Effector memory CD8-positive, alpha-beta T cell (primary cell): ENCODE measurements at regions not wholly inside any gene's neighbourhood (a gene's known extent, or its start where the extent isn't known, plus 50 kb on each side); places are given as distances from the start of the nearest gene placed in this dataset.

Experiments
- ATAC-seq: fragments of 150-1000 bp; cut with Tn5 transposase; replicated peaks from 2 replicates; pipeline ENCODE4 v1.10.0; 2021; ENCODE audit warnings: mild to moderate bottlenecking, moderate library complexity
- DNase-seq, 3 experiments: peaks; one replicate each; pipeline ENCODE4 v3.0.0; 2021
- H3K27ac Mint-ChIP-seq, 2 donors: one replicate each; pipeline ENCODE4 v1.8.0; 2022; ENCODE audit warnings: mild to moderate bottlenecking in 2 of 2, mixed read lengths in 2 of 2, moderate library complexity in 2 of 2
- H3K27me3 Mint-ChIP-seq, 2 donors: one replicate each; pipeline ENCODE4 v1.8.0; 2022; ENCODE audit warnings: mixed read lengths in 2 of 2
- H3K36me3 Mint-ChIP-seq: one replicate; pipeline ENCODE4 v1.8.0; 2022; ENCODE audit warnings: mild to moderate bottlenecking, moderate library complexity, mixed read lengths; ENCODE audit not compliant: insufficient read depth
- H3K4me1 Mint-ChIP-seq, 2 donors: one replicate each; pipeline ENCODE4 v1.8.0; 2022; ENCODE audit warnings: low read depth in 2 of 2, mixed read lengths in 2 of 2
- H3K4me3 Mint-ChIP-seq, 2 donors: one replicate each; pipeline ENCODE4 v1.8.0; 2022; ENCODE audit warnings: mild to moderate bottlenecking in 2 of 2, mixed read lengths in 2 of 2, moderate library complexity in 2 of 2
- H3K9me3 Mint-ChIP-seq, 2 donors: one replicate each; pipeline ENCODE4 v1.8.0; 2022; ENCODE audit warnings: mixed read lengths in 2 of 2

DNA sequence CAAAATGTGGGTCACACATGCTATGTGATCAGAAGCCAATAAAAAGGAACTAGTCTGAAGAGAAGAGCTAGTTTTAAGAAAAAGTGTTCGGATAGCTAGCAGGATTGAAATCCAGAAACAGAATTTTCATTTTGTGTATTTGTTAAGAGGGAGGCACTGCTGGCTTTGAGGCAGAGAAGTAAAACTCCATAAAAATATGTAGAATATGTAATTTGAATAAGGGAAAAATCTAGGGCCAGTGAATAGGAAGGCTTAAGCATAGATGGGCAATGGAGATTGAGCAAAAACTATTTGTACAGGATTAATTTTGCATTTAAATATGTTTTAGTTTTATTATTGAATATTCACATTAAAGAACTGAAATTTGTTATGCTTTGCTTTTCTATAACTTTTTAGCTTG is 399.9 kb upstream of the PITX2 start:
- no peak for ATAC-seq
- no peak for DNase-seq
- H3K27ac Mint-ChIP-seq: no peak overlapping the region
- peaks cover 0 to 13% of the 10 kb centered on the region in 2 donors for H3K9me3 Mint-ChIP-seq
- H3K4me3 Mint-ChIP-seq: no peak overlapping the region
- H3K4me1 Mint-ChIP-seq: no peaks in the 10 kb centered on the region
- no peaks in the 10 kb centered on the region for H3K27me3 Mint-ChIP-seq
- peaks cover 3% of the 10 kb centered on the region for H3K36me3 Mint-ChIP-seq

GRCh38 chr4:111027526-111027925 is 404.6 kb upstream of the PITX2 start:
- Mint-ChIP-seq H3K4me1 (no peaks in the 10 kb centered on the region), H3K27ac (no peak overlapping the region), H3K9me3 (peaks cover 7 to 8% of the 10 kb centered on the region in 2 donors), H3K27me3 (no peaks in the 10 kb centered on the region), H3K4me3 (no peak overlapping the region), H3K36me3 (no peaks in the 10 kb centered on the region)
- no peak for ATAC-seq
- no peak for DNase-seq

- no peak overlapping the region for H3K4me3 Mint-ChIP-seq
- no peak for ATAC-seq
Observed at GRCh38 chr4:111028795-111029194, 405.9 kb upstream of the PITX2 start.

GRCh38 chr4:111031001-111031579 is 408.2 kb upstream of the PITX2 start:
- Mint-ChIP-seq H3K27ac (no peak overlapping the region), H3K4me1 (no peaks in the 10 kb centered on the region), H3K36me3 (no peaks in the 10 kb centered on the region), H3K9me3 (peaks cover 5 to 8% of the 10 kb centered on the region in 2 donors), H3K4me3 (no peak overlapping the region), H3K27me3 (no peaks in the 10 kb centered on the region)
- ATAC-seq (no peak), DNase-seq (no peak)

More at GRCh38 chr4:111028795-111029194, 405.9 kb upstream of the PITX2 start:
- Mint-ChIP-seq H3K4me1 (no peaks in the 10 kb centered on the region), H3K27me3 (no peaks in the 10 kb centered on the region), H3K27ac (no peak overlapping the region), H3K9me3 (peaks cover 7 to 8% of the 10 kb centered on the region in 2 donors), H3K36me3 (no peaks in the 10 kb centered on the region)
- no peak for DNase-seq

- DNase-seq: no peak
- no peak for ATAC-seq
- no peaks in the 10 kb centered on the region for H3K4me1 Mint-ChIP-seq
- H3K4me3 Mint-ChIP-seq: no peak overlapping the region
- no peak overlapping the region for H3K27ac Mint-ChIP-seq
- H3K27me3 Mint-ChIP-seq: no peaks in the 10 kb centered on the region
- H3K36me3 Mint-ChIP-seq: no peaks in the 10 kb centered on the region
- peaks cover 4 to 8% of the 10 kb centered on the region in 2 donors for H3K9me3 Mint-ChIP-seq
Observed at GRCh38 chr4:111031596-111031995, 408.7 kb upstream of the PITX2 start.

DNA sequence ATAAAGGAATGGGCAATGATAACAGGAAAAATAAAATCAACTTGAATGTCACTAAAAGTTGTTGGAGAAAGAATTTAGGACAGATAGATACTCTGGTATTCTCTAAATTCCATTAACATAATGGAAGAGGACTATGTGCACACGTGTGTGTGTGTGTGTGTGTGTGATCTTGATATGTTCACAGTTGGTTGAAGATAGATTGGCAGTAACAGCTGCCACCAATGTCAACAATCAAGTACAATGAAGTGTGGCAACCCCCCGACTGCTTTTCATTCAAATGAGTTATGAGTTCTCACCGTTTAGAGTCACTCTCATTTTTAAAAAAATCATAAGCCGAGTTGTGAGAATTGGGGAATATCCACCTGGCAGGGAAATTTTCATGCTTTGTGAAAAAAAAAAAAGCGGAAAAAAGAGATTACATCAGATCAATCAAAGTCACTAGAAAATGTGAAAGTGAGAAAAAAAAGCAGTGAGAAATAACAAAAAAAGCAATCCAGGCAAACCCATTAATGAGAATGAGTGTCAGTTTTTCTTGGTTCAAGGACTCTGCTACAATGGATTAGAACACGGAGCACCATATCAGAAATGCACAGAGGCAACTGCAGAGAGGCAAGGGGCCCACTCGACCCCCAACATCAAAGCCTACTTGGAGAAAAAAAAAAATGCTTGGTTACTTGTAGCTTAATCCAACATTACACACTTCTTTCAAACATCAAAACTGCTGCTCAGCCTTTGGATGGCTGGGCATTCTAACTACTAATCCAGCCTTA is 414.9 kb upstream of the PITX2 start:
- Mint-ChIP-seq H3K36me3 (no peaks in the 10 kb centered on the region), H3K27me3 (no peaks in the 10 kb centered on the region), H3K27ac (no peak overlapping the region), H3K9me3 (peaks cover 0 to 3% of the 10 kb centered on the region in 2 donors), H3K4me3 (no peak overlapping the region), H3K4me1 (no peaks in the 10 kb centered on the region)
- DNase-seq: no peak
- no peak for ATAC-seq

- ATAC-seq (no peak), DNase-seq (no peak)
- no peaks in the 10 kb centered on the region for H3K27me3 Mint-ChIP-seq
- H3K27ac Mint-ChIP-seq: no peak overlapping the region
- H3K4me1 Mint-ChIP-seq: no peaks in the 10 kb centered on the region
- H3K36me3 Mint-ChIP-seq: no peaks in the 10 kb centered on the region
- no peak overlapping the region for H3K4me3 Mint-ChIP-seq
- H3K9me3 Mint-ChIP-seq: peaks cover 0 to 3% of the 10 kb centered on the region in 2 donors
Observed at GRCh38 chr4:111040904-111041303, 418.0 kb upstream of the PITX2 start.

DNA sequence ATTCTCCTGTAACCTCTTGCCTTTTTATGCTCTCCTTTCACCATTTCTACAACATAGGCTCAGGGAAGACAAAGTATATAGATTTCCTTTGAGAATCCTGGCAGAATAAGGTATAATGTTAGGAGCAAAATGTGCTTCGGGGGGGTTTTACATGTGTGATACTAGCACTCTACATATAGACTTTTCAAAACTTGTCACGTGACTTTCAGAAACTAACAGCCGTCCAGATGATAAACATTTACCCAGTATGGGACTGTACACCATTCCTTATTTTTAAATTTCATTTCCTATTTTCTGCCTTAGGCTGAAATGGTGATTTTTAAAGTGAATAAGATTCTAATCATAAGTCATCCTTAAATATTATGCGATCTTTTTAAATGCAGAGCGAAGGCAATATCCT is 420.4 kb upstream of the PITX2 start:
- DNase-seq: no peak
- no peaks in the 10 kb centered on the region for H3K27me3 Mint-ChIP-seq
- H3K4me3 Mint-ChIP-seq: no peak overlapping the region
- no peak overlapping the region for H3K27ac Mint-ChIP-seq
- no peaks in the 10 kb centered on the region for H3K36me3 Mint-ChIP-seq
- H3K4me1 Mint-ChIP-seq: no peaks in the 10 kb centered on the region
- peaks cover 3 to 4% of the 10 kb centered on the region in 2 donors for H3K9me3 Mint-ChIP-seq
- no peak for ATAC-seq

DNA sequence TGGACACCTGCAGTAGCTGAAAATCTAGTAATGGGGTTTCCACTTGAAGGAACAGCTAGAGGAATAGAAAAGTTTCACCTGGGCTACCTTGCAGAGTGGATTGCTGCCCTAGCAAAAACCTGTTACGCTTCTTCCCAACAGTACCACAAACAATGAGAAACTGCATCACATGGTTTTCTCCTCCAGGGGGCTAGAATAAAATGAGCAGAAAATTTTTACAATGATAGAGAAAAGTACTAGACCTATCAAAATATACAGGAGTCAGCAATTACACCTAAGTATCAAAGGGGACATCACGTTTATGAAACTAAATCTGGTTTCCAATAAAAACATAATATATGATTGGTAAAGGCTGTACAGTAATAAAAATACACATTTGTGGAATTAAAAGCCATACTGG is 423.1 kb upstream of the PITX2 start:
- DNase-seq: no peak
- Mint-ChIP-seq H3K4me3 (no peak overlapping the region), H3K9me3 (peaks cover 9 to 25% of the 10 kb centered on the region in 2 donors), H3K27me3 (no peaks in the 10 kb centered on the region), H3K36me3 (no peaks in the 10 kb centered on the region), H3K27ac (no peak overlapping the region), H3K4me1 (no peaks in the 10 kb centered on the region)
- ATAC-seq: no peak

- DNase-seq (no peak), ATAC-seq (no peak)
- H3K27ac Mint-ChIP-seq: no peak overlapping the region
- peaks cover 11 to 25% of the 10 kb centered on the region in 2 donors for H3K9me3 Mint-ChIP-seq
- H3K36me3 Mint-ChIP-seq: no peaks in the 10 kb centered on the region
- no peak overlapping the region for H3K4me3 Mint-ChIP-seq
- H3K4me1 Mint-ChIP-seq: no peaks in the 10 kb centered on the region
- no peaks in the 10 kb centered on the region for H3K27me3 Mint-ChIP-seq
Observed at GRCh38 chr4:111046811-111047210, 423.9 kb upstream of the PITX2 start.

- H3K36me3 Mint-ChIP-seq: no peaks in the 10 kb centered on the region
- no peak overlapping the region for H3K4me3 Mint-ChIP-seq
- ATAC-seq (no peak), DNase-seq (no peak)
- no peak overlapping the region for H3K27ac Mint-ChIP-seq
- H3K9me3 Mint-ChIP-seq: peaks cover 13 to 25% of the 10 kb centered on the region in 2 donors
- no peaks in the 10 kb centered on the region for H3K4me1 Mint-ChIP-seq
- no peaks in the 10 kb centered on the region for H3K27me3 Mint-ChIP-seq
Observed at GRCh38 chr4:111048316-111048715, 425.4 kb upstream of the PITX2 start.

DNA sequence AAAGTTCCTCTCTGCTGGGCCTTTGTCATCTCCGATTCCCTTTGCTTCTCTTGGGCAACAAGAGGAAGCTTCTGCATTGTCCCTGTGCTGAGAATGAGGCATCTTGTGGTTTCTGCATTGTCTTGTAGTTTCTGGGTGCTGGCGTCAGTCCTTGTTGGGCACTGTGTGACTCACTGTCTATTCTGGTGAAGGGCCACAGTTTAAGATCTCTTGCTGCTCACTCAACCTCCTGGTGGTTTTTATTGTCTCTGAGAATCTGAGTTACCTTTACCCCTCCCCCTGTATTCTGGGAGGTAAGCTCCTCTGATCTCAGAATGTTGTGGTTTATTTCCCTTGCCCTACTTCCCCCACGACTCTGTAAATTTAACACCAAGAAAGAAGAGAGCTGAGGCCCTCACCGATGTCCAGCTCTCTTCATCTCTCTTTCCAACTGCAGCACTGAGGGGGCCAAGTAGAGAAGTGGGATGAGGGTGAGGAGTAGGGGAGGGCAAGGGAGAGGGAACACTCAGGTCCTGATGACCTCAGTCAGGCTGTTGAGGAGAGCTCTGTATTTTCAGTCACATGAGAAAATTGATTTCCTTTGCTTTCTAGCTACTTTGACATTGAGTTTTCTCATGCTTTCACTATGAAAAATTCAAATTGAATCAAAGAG is 441.6 kb upstream of the PITX2 start:
- no peaks in the 10 kb centered on the region for H3K27me3 Mint-ChIP-seq
- no peaks in the 10 kb centered on the region for H3K4me1 Mint-ChIP-seq
- H3K36me3 Mint-ChIP-seq: no peaks in the 10 kb centered on the region
- H3K9me3 Mint-ChIP-seq: peaks cover 0 to 9% of the 10 kb centered on the region in 2 donors
- H3K27ac Mint-ChIP-seq: no peak overlapping the region
- DNase-seq (no peak), ATAC-seq (no peak)
- no peak overlapping the region for H3K4me3 Mint-ChIP-seq

- Mint-ChIP-seq H3K4me1 (no peaks in the 10 kb centered on the region), H3K27ac (no peak overlapping the region)
- no peak for ATAC-seq
Observed at GRCh38 chr4:111066001-111066400, 443.1 kb upstream of the PITX2 start.

DNA sequence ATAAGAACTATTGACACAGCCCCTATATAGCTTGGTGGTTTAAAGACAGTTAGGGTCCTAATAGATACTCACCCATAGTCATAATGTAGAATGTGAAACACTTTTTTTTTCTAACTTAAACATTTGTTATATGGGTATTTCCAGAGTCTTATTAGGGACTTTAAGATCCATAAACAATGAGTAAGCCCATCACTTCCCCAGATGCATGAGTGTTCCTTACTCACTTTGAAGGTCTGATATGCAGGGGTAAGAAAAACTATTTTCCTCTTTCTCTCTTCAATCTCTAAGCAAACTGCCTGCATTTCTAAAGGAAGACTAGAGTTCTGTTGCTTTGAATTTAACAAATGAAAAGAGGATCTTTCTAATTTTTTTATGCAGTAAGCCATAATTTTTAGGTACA is 443.6 kb upstream of the PITX2 start:
- no peaks in the 10 kb centered on the region for H3K36me3 Mint-ChIP-seq
- DNase-seq (no peak), ATAC-seq (no peak)
- no peak overlapping the region for H3K27ac Mint-ChIP-seq
- peaks cover 0 to 9% of the 10 kb centered on the region in 2 donors for H3K9me3 Mint-ChIP-seq
- H3K4me1 Mint-ChIP-seq: no peaks in the 10 kb centered on the region
- H3K4me3 Mint-ChIP-seq: no peak overlapping the region
- no peaks in the 10 kb centered on the region for H3K27me3 Mint-ChIP-seq

More at GRCh38 chr4:111066001-111066400, 443.1 kb upstream of the PITX2 start:
- Mint-ChIP-seq H3K9me3 (peaks cover 0 to 9% of the 10 kb centered on the region in 2 donors), H3K36me3 (no peaks in the 10 kb centered on the region), H3K4me3 (no peak overlapping the region), H3K27me3 (no peaks in the 10 kb centered on the region)
- DNase-seq: no peak
